Caco-2 (cell line): ENCODE measurements at regions not wholly inside any gene's neighbourhood (a gene's known extent, or its start where the extent isn't known, plus 50 kb on each side); places are given as distances from the start of the nearest gene placed in this dataset.

Source experiments
- BruUV-seq: library from RNA; stranded (reverse); fragments of 400-500 nt; replicated peaks from 2 replicates; lab custom pipeline; 2021; lab: Mats Ljungman, UMichigan
- CTCF ChIA-PET: fragments of 300-600 bp; sonication (Branson Sonifier 250); formaldehyde crosslinking; loops from one replicate; lab custom pipeline; 2022; ENCODE audit warnings: antibody characterized with exemption; lab: Charles Lee
- POLR2A ChIA-PET: fragments of 300-600 bp; sonication (Branson Sonifier 250); formaldehyde crosslinking; loops from one replicate; lab custom pipeline; 2022; ENCODE audit warnings: antibody characterized with exemption; lab: Charles Lee
- DNase-seq, 2 experiments: peaks; one replicate each; pipeline versions ENCODE4 v3.0.0 to v3.0.0-alpha.2; 2020 to 2022
- H3K27me3 ChIP-seq: replicated peaks from 2 replicates; pipeline ENCODE4 v1.6.0; 2011; ENCODE audit warnings: low read length; ENCODE audit not compliant: control insufficient read depth, insufficient read depth
- H3K36me3 ChIP-seq: 2 replicates; pipeline ENCODE4 v1.5.1; 2011; ENCODE audit warnings: low read length; ENCODE audit not compliant: control insufficient read depth, insufficient read depth
- H3K4me1 ChIP-seq: fragments of 250-450 bp; sonication (Bioruptor Pico); 2 replicates; pipeline ENCODE4 v1.5.1; 2020; ENCODE audit warnings: mild to moderate bottlenecking
- H3K4me3 ChIP-seq: 2 replicates; pipeline ENCODE4 v1.5.1; 2011; ENCODE audit warnings: low read depth, mild to moderate bottlenecking, control low read depth, low read length
- H3K9me3 ChIP-seq: fragments of 250-450 bp; sonication (Bioruptor Pico); 2 replicates; pipeline ENCODE4 v1.5.1; 2020; ENCODE audit warnings: mild to moderate bottlenecking, moderate library complexity
- H3K27ac Mint-ChIP-seq: one replicate; pipeline ENCODE4 v1.8.0; 2022; ENCODE audit warnings: mixed read lengths; ENCODE audit not compliant: unreplicated experiment
- H3K27me3 Mint-ChIP-seq: one replicate; pipeline ENCODE4 v1.8.0; 2022; ENCODE audit warnings: mixed read lengths; ENCODE audit not compliant: insufficient read depth, unreplicated experiment
- H3K36me3 Mint-ChIP-seq: one replicate; pipeline ENCODE4 v1.8.0; 2022; ENCODE audit warnings: mild to moderate bottlenecking, mixed read lengths; ENCODE audit not compliant: insufficient read depth, unreplicated experiment
- H3K4me1 Mint-ChIP-seq: one replicate; pipeline ENCODE4 v1.8.0; 2022; ENCODE audit warnings: low read depth, mixed read lengths; ENCODE audit not compliant: unreplicated experiment
- H3K4me3 Mint-ChIP-seq: one replicate; pipeline ENCODE4 v1.8.0; 2022; ENCODE audit warnings: mild to moderate bottlenecking, moderate library complexity, mixed read lengths; ENCODE audit not compliant: unreplicated experiment
- H3K9me3 Mint-ChIP-seq: one replicate; pipeline ENCODE4 v1.8.0; 2022; ENCODE audit warnings: mixed read lengths; ENCODE audit not compliant: unreplicated experiment
- CTCF ChIP-seq, 2 experiments: fragments of 200-600 bp in 1 of 2; IDR thresholded peaks; 1 replicate in 1 of 2; 2 replicates in 1 of 2; pipeline versions ENCODE4 v1.5.1 to v1.8.0; 2011 to 2022; ENCODE audit warnings: antibody characterized with exemption in 1 of 2, control low read depth in 1 of 2, inconsistent platforms in 1 of 2, low read depth in 1 of 2, low read length in 1 of 2, mild to moderate bottlenecking in 1 of 2, moderate library complexity in 1 of 2; ENCODE audit not compliant: insufficient read depth in 1 of 2, severe bottlenecking in 1 of 2, unreplicated experiment in 1 of 2
- intact Hi-C: fragments of 100-400 bp; cut with micrococcal nuclease; formaldehyde crosslinking; loops from one replicate; pipeline ENCODE4 v1.10.0; 2022; ENCODE audit not compliant: unreplicated experiment

GRCh38 chr5:6902597-6902996, 189.4 kb downstream of the TENT4A start:
- intact Hi-C loops, result no loop called here
- CTCF ChIA-PET, result no interaction called here
- Histone ChIP-seq H3K36me3 (no peaks in the 10 kb centered on the region), H3K4me1 (no peaks in the 10 kb centered on the region), H3K4me3 (no peak overlapping the region), H3K27me3 (no peaks in the 10 kb centered on the region), H3K9me3 (no peaks in the 10 kb centered on the region)
- H3K27me3 Mint-ChIP-seq, result peaks cover 2% of the 10 kb centered on the region
- no TSS peak for BruUV-seq
- H3K4me3 Mint-ChIP-seq, result no peak overlapping the region
- no peak for DNase-seq
- H3K36me3 Mint-ChIP-seq, result no peaks in the 10 kb centered on the region
- H3K27ac Mint-ChIP-seq, result no peak overlapping the region
- peaks cover 31% of the 10 kb centered on the region for H3K9me3 Mint-ChIP-seq
- no peaks in the 10 kb centered on the region for H3K4me1 Mint-ChIP-seq
- POLR2A ChIA-PET, result no interaction called here
- no peak for TF ChIP-seq CTCF (IDR thresholded peaks at IDR 0.05; ENCODE audit: insufficient read depth in 1 of 2, low read depth in 1 of 2, low read length in 1 of 2, severe bottlenecking in 1 of 2, unreplicated experiment in 1 of 2)

- DNase-seq, result no peak
- Mint-ChIP-seq H3K4me1 (no peaks in the 10 kb centered on the region), H3K9me3 (peaks cover 31% of the 10 kb centered on the region), H3K27ac (no peak overlapping the region), H3K27me3 (peaks cover 5% of the 10 kb centered on the region), H3K4me3 (no peak overlapping the region), H3K36me3 (no peaks in the 10 kb centered on the region)
- ChIA-PET CTCF (no interaction called here), POLR2A (no interaction called here)
- Histone ChIP-seq H3K27me3 (no peaks in the 10 kb centered on the region), H3K4me3 (no peak overlapping the region), H3K9me3 (no peaks in the 10 kb centered on the region), H3K36me3 (no peaks in the 10 kb centered on the region), H3K4me1 (no peaks in the 10 kb centered on the region)
- BruUV-seq, result no TSS peak
- intact Hi-C loops, result no loop called here
- TF ChIP-seq CTCF (IDR thresholded peaks at IDR 0.05; ENCODE audit: insufficient read depth in 1 of 2, low read depth in 1 of 2, low read length in 1 of 2, severe bottlenecking in 1 of 2, unreplicated experiment in 1 of 2), result no peak
Observed at GRCh38 chr5:6903934-6904333, 190.7 kb downstream of the TENT4A start.

GRCh38 chr5:6904860-6905259, 191.6 kb downstream of the TENT4A start:
- H3K4me1 ChIP-seq, result no peaks in the 10 kb centered on the region
- no peaks in the 10 kb centered on the region for H3K4me1 Mint-ChIP-seq
- H3K27me3 ChIP-seq, result no peaks in the 10 kb centered on the region
- CTCF ChIA-PET, result no interaction called here
- BruUV-seq, result no TSS peak
- H3K4me3 ChIP-seq, result no peak overlapping the region
- no peaks in the 10 kb centered on the region for H3K9me3 ChIP-seq
- H3K4me3 Mint-ChIP-seq, result no peak overlapping the region
- peaks cover 31% of the 10 kb centered on the region for H3K9me3 Mint-ChIP-seq
- POLR2A ChIA-PET, result no interaction called here
- H3K27ac Mint-ChIP-seq, result no peak overlapping the region
- H3K27me3 Mint-ChIP-seq, result peaks cover 5% of the 10 kb centered on the region
- TF ChIP-seq CTCF (IDR thresholded peaks at IDR 0.05; ENCODE audit: insufficient read depth in 1 of 2, low read depth in 1 of 2, low read length in 1 of 2, severe bottlenecking in 1 of 2, unreplicated experiment in 1 of 2), result no peak
- no peak for DNase-seq
- H3K36me3 ChIP-seq, result no peaks in the 10 kb centered on the region
- no peaks in the 10 kb centered on the region for H3K36me3 Mint-ChIP-seq
- intact Hi-C loops, result no loop called here
